Pulmonary artery endothelial cell (primary cell): ENCODE measurements at regions not wholly inside any gene's neighbourhood (a gene's known extent, or its start where the extent isn't known, plus 50 kb on each side); places are given as distances from the start of the nearest gene placed in this dataset.

Source experiments
- DNase-seq: peaks from one replicate; pipeline ENCODE4 v3.0.0-alpha.2; 2011; ENCODE audit warnings: low read depth, low spot score

- no peak for DNase-seq
These were observed 717.9 kb downstream of the PRELID2 start for GRCh38 chr5:145117285-145117684.

GRCh38 chr5:145111420-145111819 is 723.7 kb downstream of the PRELID2 start:
- no peak for DNase-seq

- DNase-seq: no peak
These were observed 724.3 kb downstream of the PRELID2 start for GRCh38 chr5:145110834-145111233.

GRCh38 chr5:145110181-145110580 is 725.0 kb downstream of the PRELID2 start:
- no peak for DNase-seq

GRCh38 chr5:145105384-145105783 is 729.8 kb downstream of the PRELID2 start:
- DNase-seq: no peak

- DNase-seq: no peak
These were observed 731.0 kb downstream of the PRELID2 start for GRCh38 chr5:145104106-145104505.

- no peak for DNase-seq
These were observed 733.9 kb downstream of the PRELID2 start for GRCh38 chr5:145101246-145101645.

- no peak for DNase-seq
These were observed 745.0 kb downstream of the PRELID2 start for GRCh38 chr5:145090115-145090514.

GRCh38 chr5:145084834-145085233 is 750.3 kb downstream of the PRELID2 start:
- no peak for DNase-seq

- no peak for DNase-seq
These were observed 758.1 kb downstream of the PRELID2 start for GRCh38 chr5:145077028-145077427.

- DNase-seq: no peak
These were observed 759.1 kb downstream of the PRELID2 start for GRCh38 chr5:145076040-145076439.

GRCh38 chr5:145072889-145073288 is 762.3 kb downstream of the PRELID2 start:
- DNase-seq: no peak

- DNase-seq: no peak
These were observed 766.4 kb downstream of the PRELID2 start for GRCh38 chr5:145068721-145069120.

- DNase-seq: no peak
These were observed 772.7 kb downstream of the PRELID2 start for GRCh38 chr5:145062280-145063062.

- no peak for DNase-seq
These were observed 778.3 kb downstream of the PRELID2 start for GRCh38 chr5:145056800-145057199.

- no peak for DNase-seq
These were observed 785.0 kb downstream of the PRELID2 start for GRCh38 chr5:145050181-145050580.

GRCh38 chr5:145044970-145045369 is 790.2 kb downstream of the PRELID2 start:
- no peak for DNase-seq

- no peak for DNase-seq
These were observed 806.5 kb downstream of the PRELID2 start for GRCh38 chr5:145028626-145029025.

GRCh38 chr5:145027286-145027685 is 807.9 kb downstream of the PRELID2 start:
- no peak for DNase-seq

- DNase-seq: no peak
These were observed 809.4 kb downstream of the PRELID2 start for GRCh38 chr5:145025775-145026174.

GRCh38 chr5:145015146-145015545 is 820.0 kb downstream of the PRELID2 start:
- no peak for DNase-seq

- DNase-seq: no peak
These were observed 821.0 kb downstream of the PRELID2 start for GRCh38 chr5:145014109-145014508.

GRCh38 chr5:145010834-145011233 is 824.3 kb downstream of the PRELID2 start:
- DNase-seq: no peak
